Neural cell (in vitro differentiated cells): ENCODE measurements at regions not wholly inside any gene's neighbourhood (a gene's known extent, or its start where the extent isn't known, plus 50 kb on each side); places are given as distances from the start of the nearest gene placed in this dataset.

Experiments used
- H2AFZ ChIP-seq: fragments of 200-600, 300-800 bp; sonication (generic), shearing (Covaris generic); 2 replicates; pipeline ENCODE4 v1.6.0; 2014; ENCODE audit warnings: low read depth, mild to moderate bottlenecking, antibody characterized with exemption, low read length, moderate library complexity
- H3F3A ChIP-seq: fragments of 200-600 bp; shearing (Covaris generic); 2 replicates; pipeline ENCODE4 v1.6.1; 2016; ENCODE audit warnings: mild to moderate bottlenecking, moderate library complexity, mixed read lengths, antibody characterized with exemption, low read length; ENCODE audit not compliant: insufficient read depth, poor library complexity, severe bottlenecking
- H3K27ac ChIP-seq: fragments of 200-600, 300-800 bp; sonication (generic), shearing (Covaris generic); 2 replicates; pipeline ENCODE4 v1.5.1; 2014; ENCODE audit warnings: mild to moderate bottlenecking, low read length, moderate library complexity
- H3K27me3 ChIP-seq: fragments of 300-800, 200-600 bp; sonication (generic), shearing (Covaris generic); 2 replicates; pipeline ENCODE4 v1.6.0; 2014; ENCODE audit warnings: mild to moderate bottlenecking, low read depth, low read length, moderate library complexity; ENCODE audit not compliant: insufficient read depth
- H3K36me3 ChIP-seq: fragments of 300-800, 200-600 bp; sonication (generic), shearing (Covaris generic); 2 replicates; pipeline ENCODE4 v1.5.1; 2014; ENCODE audit warnings: mild to moderate bottlenecking, antibody characterized with exemption, low read length, moderate library complexity; ENCODE audit not compliant: insufficient read depth
- H3K4me2 ChIP-seq: fragments of 300-800, 200-600 bp; sonication (generic), shearing (Covaris generic); 2 replicates; pipeline ENCODE4 v1.6.0; 2014; ENCODE audit warnings: mild to moderate bottlenecking, low read length
- H3K4me3 ChIP-seq: fragments of 300-800, 200-600 bp; sonication (generic), shearing (Covaris generic); 2 replicates; pipeline ENCODE4 v1.5.1; 2014; ENCODE audit warnings: mild to moderate bottlenecking, low read length, moderate library complexity
- H3K79me2 ChIP-seq: fragments of 200-600 bp; shearing (Covaris generic); replicated peaks from 2 replicates; pipeline ENCODE4 v1.6.0; 2014; ENCODE audit warnings: mild to moderate bottlenecking, low read length, moderate library complexity; ENCODE audit not compliant: insufficient read depth
- H3K9ac ChIP-seq: fragments of 300-800, 200-600 bp; sonication (generic), shearing (Covaris generic); 2 replicates; pipeline ENCODE4 v1.6.1; 2016; ENCODE audit warnings: mild to moderate bottlenecking, low read length, mixed read lengths
- H3K9me2 ChIP-seq: fragments of 200-600 bp; shearing (Covaris generic); 2 replicates; pipeline ENCODE4 v1.6.1; 2016; ENCODE audit warnings: mild to moderate bottlenecking, low read length, mixed read lengths; ENCODE audit not compliant: insufficient read depth
- H3K9me3 ChIP-seq: fragments of 200-600, 300-800 bp; sonication (generic), shearing (Covaris generic); 2 replicates; pipeline ENCODE4 v1.6.1; 2016; ENCODE audit warnings: mild to moderate bottlenecking, mixed run types, low read length, moderate library complexity, mixed read lengths
- H4K20me1 ChIP-seq: fragments of 200-600 bp; shearing (Covaris generic); 2 replicates; pipeline ENCODE4 v1.6.1; 2016; ENCODE audit warnings: mild to moderate bottlenecking, mixed run types; ENCODE audit not compliant: insufficient read depth
- CTCF ChIP-seq: fragments of 450-650 bp; IDR thresholded peaks from 2 replicates; pipeline ENCODE4 v1.5.1; 2014; ENCODE audit warnings: antibody characterized with exemption, mild to moderate bottlenecking, moderate library complexity; ENCODE audit not compliant: poor library complexity, severe bottlenecking
- EP300 ChIP-seq: fragments of 450-650 bp; conservative IDR thresholded peaks from 2 replicates; pipeline ENCODE4 v1.6.1; 2014; ENCODE audit warnings: antibody characterized with exemption, mild to moderate bottlenecking, moderate library complexity; ENCODE audit not compliant: poor library complexity, severe bottlenecking
- EZH2 ChIP-seq: fragments of 200-600, 300-800 bp; shearing (Covaris generic), sonication (generic); IDR thresholded peaks from 2 replicates; pipeline ENCODE4 v1.6.1; 2014; ENCODE audit warnings: antibody characterized with exemption, low read length, borderline replicate concordance, mild to moderate bottlenecking; ENCODE audit not compliant: insufficient read depth, poor library complexity, severe bottlenecking
- MXI1 ChIP-seq: fragments of 450-650 bp; conservative IDR thresholded peaks from 2 replicates; pipeline ENCODE4 v1.6.1; 2014; ENCODE audit warnings: antibody characterized with exemption, mild to moderate bottlenecking; ENCODE audit not compliant: poor library complexity, severe bottlenecking
- POLR2AphosphoS5 ChIP-seq: IDR thresholded peaks from 2 replicates; pipeline ENCODE4 v1.6.1; 2012
- RAD21 ChIP-seq: fragments of 450-650 bp; conservative IDR thresholded peaks from 2 replicates; pipeline ENCODE4 v1.6.1; 2014; ENCODE audit warnings: antibody characterized with exemption, mild to moderate bottlenecking, moderate library complexity
- REST ChIP-seq: IDR thresholded peaks from 2 replicates; pipeline ENCODE4 v1.6.1; 2012; ENCODE audit warnings: borderline replicate concordance
- SMC3 ChIP-seq: fragments of 450-650 bp; conservative IDR thresholded peaks from 2 replicates; pipeline ENCODE4 v1.6.1; 2014; ENCODE audit warnings: antibody characterized with exemption, mild to moderate bottlenecking, moderate library complexity; ENCODE audit not compliant: poor library complexity
- TAF1 ChIP-seq: IDR thresholded peaks from 2 replicates; pipeline ENCODE4 v1.6.1; 2012; ENCODE audit warnings: low read depth

GRCh38 chr11:45398325-45398724 is 112.2 kb upstream of the SYT13 start (continued):
- TF ChIP-seq MXI1 = no peak
- TF ChIP-seq RAD21 = no peak

GRCh38 chr11:45396394-45396793 is 110.3 kb upstream of the SYT13 start:
- no peaks in the 10 kb centered on the region for H3F3A ChIP-seq
- H3K9me3 ChIP-seq = no peaks in the 10 kb centered on the region
- no peak for TF ChIP-seq TAF1
- no peak for TF ChIP-seq REST
- no peak for TF ChIP-seq POLR2AphosphoS5
- no peak for TF ChIP-seq MXI1
- H3K4me3 ChIP-seq = no peak overlapping the region
- H3K79me2 ChIP-seq = no peaks in the 10 kb centered on the region
- H3K27ac ChIP-seq = no peak overlapping the region
- H4K20me1 ChIP-seq = no peaks in the 10 kb centered on the region
- no peaks in the 10 kb centered on the region for H3K36me3 ChIP-seq
- no peaks in the 10 kb centered on the region for H3K9me2 ChIP-seq
- H3K27me3 ChIP-seq = no peaks in the 10 kb centered on the region
- no peak overlapping the region for H3K9ac ChIP-seq
- no peak overlapping the region for H3K4me2 ChIP-seq
- no peak overlapping the region for H2AFZ ChIP-seq

GRCh38 chr11:45395947-45396346 is 109.8 kb upstream of the SYT13 start:
- no peaks in the 10 kb centered on the region for H3K79me2 ChIP-seq
- no peak for TF ChIP-seq REST
- no peak for TF ChIP-seq MXI1
- TF ChIP-seq TAF1 = no peak
- TF ChIP-seq RAD21 = no peak
- TF ChIP-seq CTCF = no peak
- no peak for TF ChIP-seq EP300
- TF ChIP-seq POLR2AphosphoS5 = no peak
- TF ChIP-seq SMC3 = no peak
- TF ChIP-seq EZH2 = no peak
- no peak overlapping the region for H2AFZ ChIP-seq
- H3K27me3 ChIP-seq = no peaks in the 10 kb centered on the region
- no peaks in the 10 kb centered on the region for H4K20me1 ChIP-seq
- H3K27ac ChIP-seq = no peak overlapping the region
- H3K4me3 ChIP-seq = no peak overlapping the region
- no peaks in the 10 kb centered on the region for H3K9me2 ChIP-seq
- H3F3A ChIP-seq = no peaks in the 10 kb centered on the region
- H3K36me3 ChIP-seq = no peaks in the 10 kb centered on the region
- no peaks in the 10 kb centered on the region for H3K9me3 ChIP-seq
- H3K4me2 ChIP-seq = no peak overlapping the region
- H3K9ac ChIP-seq = no peak overlapping the region
